IMR-90 (cell line): ENCODE measurements at regions not wholly inside any gene's neighbourhood (a gene's known extent, or its start where the extent isn't known, plus 50 kb on each side); places are given as distances from the start of the nearest gene placed in this dataset.

Source experiments
- ATAC-seq: fragments of 200-7000 bp; cut with Tn5 transposase; 2 replicates; pipeline ENCODE4 v1.9.1; 2020; ENCODE audit warnings: low read depth, mild to moderate bottlenecking, moderate library complexity
- BruUV-seq: library from RNA; stranded (reverse); fragments of 400-500 nt; replicated peaks from 2 replicates; lab custom pipeline; 2021; lab: Mats Ljungman, UMichigan
- CTCF ChIA-PET: fragments of 300-600 bp; formaldehyde crosslinking; extraction: SDS; loops from one replicate; lab custom pipeline; 2021; ENCODE audit warnings: antibody characterized with exemption; lab: Yijun Ruan, JAX
- POLR2A ChIA-PET: fragments of 300-600 bp; sonication (Branson Sonifier 250); formaldehyde crosslinking; loops from one replicate; lab custom pipeline; 2022; ENCODE audit warnings: antibody characterized with exemption; ENCODE audit not compliant: unreplicated experiment; lab: Charles Lee
- DNase-seq: peaks from one replicate; pipeline ENCODE4 v3.0.0; 2013
- H2AFZ ChIP-seq: replicated peaks from 2 replicates; pipeline ENCODE3; 2013; ENCODE audit warnings: low read length, mild to moderate bottlenecking; ENCODE audit not compliant: poor library complexity
- H2AK5ac ChIP-seq: 2 replicates; pipeline ENCODE4 v1.6.1; 2013; ENCODE audit warnings: low read depth, low read length, inconsistent platforms
- H2AK9ac ChIP-seq: replicated peaks from 2 replicates; pipeline ENCODE3; 2013; ENCODE audit warnings: mild to moderate bottlenecking, low read depth, low read length, moderate library complexity; ENCODE audit not compliant: poor library complexity
- H2BK120ac ChIP-seq: 2 replicates; pipeline ENCODE4 v1.6.1; 2013; ENCODE audit warnings: low read depth, low read length, inconsistent platforms
- H2BK15ac ChIP-seq: 3 replicates; pipeline ENCODE4 v1.6.1; 2013; ENCODE audit warnings: low read depth, low read length, inconsistent platforms
- H2BK20ac ChIP-seq: 2 replicates; pipeline ENCODE4 v1.6.1; 2013; ENCODE audit warnings: low read depth, mild to moderate bottlenecking, inconsistent platforms, low read length, moderate library complexity
- H2BK5ac ChIP-seq: 2 replicates; pipeline ENCODE4 v1.6.1; 2013; ENCODE audit warnings: mild to moderate bottlenecking, low read depth, low read length, inconsistent platforms; ENCODE audit not compliant: poor library complexity, severe bottlenecking
- H3K14ac ChIP-seq: replicated peaks from 2 replicates; pipeline ENCODE4 v1.6.1; 2013; ENCODE audit warnings: low read depth, low read length, inconsistent platforms
- H3K18ac ChIP-seq: 2 replicates; pipeline ENCODE4 v1.6.1; 2013; ENCODE audit warnings: low read depth, low read length, control low read depth
- H3K23ac ChIP-seq: 2 replicates; pipeline ENCODE4 v1.6.1; 2013; ENCODE audit warnings: low read depth, low read length, inconsistent platforms
- H3K27ac ChIP-seq: 2 replicates; pipeline ENCODE4 v1.5.1; 2013; ENCODE audit warnings: mild to moderate bottlenecking, control low read depth, low read length; ENCODE audit not compliant: insufficient read depth
- H3K27me3 ChIP-seq: 2 replicates; pipeline ENCODE4 v1.6.1; 2013; ENCODE audit warnings: low read length; ENCODE audit not compliant: control insufficient read depth, insufficient read depth
- H3K36me3 ChIP-seq: 2 replicates; pipeline ENCODE4 v1.6.1; 2013; ENCODE audit warnings: low read length, mixed read lengths; ENCODE audit not compliant: control insufficient read depth, insufficient read depth
- H3K4ac ChIP-seq: 2 replicates; pipeline ENCODE4 v1.6.1; 2013; ENCODE audit warnings: low read depth, low read length, inconsistent platforms
- H3K4me1 ChIP-seq: 2 replicates; pipeline ENCODE4 v1.6.1; 2013; ENCODE audit warnings: low read length, mixed read lengths; ENCODE audit not compliant: control insufficient read depth, insufficient read depth
- H3K4me2 ChIP-seq: 2 replicates; pipeline ENCODE4 v1.6.1; 2013; ENCODE audit warnings: low read depth, mild to moderate bottlenecking, control low read depth, low read length, moderate library complexity
- H3K4me3 ChIP-seq: 2 replicates; pipeline ENCODE4 v1.5.1; 2013; ENCODE audit warnings: low read depth, mild to moderate bottlenecking, control low read depth, low read length, moderate library complexity; ENCODE audit not compliant: insufficient read depth
- H3K56ac ChIP-seq: 2 replicates; pipeline ENCODE4 v1.6.1; 2013; ENCODE audit warnings: low read length, inconsistent platforms; ENCODE audit not compliant: insufficient read depth; ENCODE audit errors: extremely low read depth
- H3K79me1 ChIP-seq, 2 experiments: 2 replicates each; pipeline ENCODE4 v1.6.1; 2013; ENCODE audit warnings: low read length in 2 of 2, inconsistent platforms in 1 of 2, low read depth in 1 of 2
- H3K9ac ChIP-seq: 2 replicates; pipeline ENCODE4 v1.6.1; 2013; ENCODE audit warnings: low read depth, low read length, control low read depth
- H3K9me1 ChIP-seq: 2 replicates; pipeline ENCODE4 v1.6.1; 2013; ENCODE audit warnings: low read length, inconsistent platforms; ENCODE audit not compliant: insufficient read depth
- H3K9me3 ChIP-seq: 2 replicates; pipeline ENCODE4 v1.6.1; 2013; ENCODE audit warnings: low read length; ENCODE audit not compliant: control insufficient read depth, insufficient read depth
- H4K20me1 ChIP-seq: 2 replicates; pipeline ENCODE4 v1.6.1; 2013; ENCODE audit warnings: low read length, inconsistent platforms; ENCODE audit not compliant: insufficient read depth
- H4K5ac ChIP-seq: 2 replicates; pipeline ENCODE4 v1.6.1; 2013; ENCODE audit warnings: mild to moderate bottlenecking, low read depth, low read length, control low read depth
- H4K8ac ChIP-seq, 2 experiments: 2 replicates each; pipeline ENCODE4 v1.6.1; 2013; ENCODE audit warnings: low read depth in 2 of 2, low read length in 2 of 2, control low read depth in 1 of 2, inconsistent platforms in 1 of 2
- H4K91ac ChIP-seq: 2 replicates; pipeline ENCODE4 v1.6.1; 2013; ENCODE audit warnings: low read depth, low read length, inconsistent platforms; ENCODE audit not compliant: insufficient read depth
- BHLHE40 ChIP-seq: fragments of 150-350 bp; IDR thresholded peaks from 2 replicates; pipeline ENCODE4 v1.6.1; 2016; ENCODE audit warnings: mild to moderate bottlenecking, low read depth, low read length
- CEBPB ChIP-seq: IDR thresholded peaks from 2 replicates; pipeline ENCODE4 v1.6.1; 2012; ENCODE audit warnings: low read depth, low read length, improper control_type of control experiment
- CHD1 ChIP-seq: IDR thresholded peaks from 2 replicates; pipeline ENCODE4 v1.6.1; 2012; ENCODE audit warnings: low read depth, low read length, improper control_type of control experiment
- MAFK ChIP-seq: IDR thresholded peaks from 2 replicates; pipeline ENCODE4 v1.6.1; 2012; ENCODE audit warnings: low read depth, low read length, improper control_type of control experiment
- MAZ ChIP-seq: IDR thresholded peaks from 2 replicates; pipeline ENCODE4 v1.6.1; 2012; ENCODE audit warnings: low read depth, mild to moderate bottlenecking, low read length, improper control_type of control experiment, moderate library complexity, borderline replicate concordance
- NFE2L2 ChIP-seq: fragments of 150-350 bp; IDR thresholded peaks from 2 replicates; pipeline ENCODE4 v1.6.1; 2016; ENCODE audit warnings: low read depth, mild to moderate bottlenecking, low read length
- RAD21 ChIP-seq: IDR thresholded peaks from 2 replicates; pipeline ENCODE4 v1.6.1; 2012; ENCODE audit warnings: low read length, improper control_type of control experiment
- RCOR1 ChIP-seq: IDR thresholded peaks from 2 replicates; pipeline ENCODE4 v1.6.1; 2012; ENCODE audit warnings: mild to moderate bottlenecking, low read length, improper control_type of control experiment; ENCODE audit not compliant: insufficient replicate concordance
- RFX5 ChIP-seq: IDR thresholded peaks from 2 replicates; pipeline ENCODE4 v1.8.0; 2012; ENCODE audit warnings: low read depth, mild to moderate bottlenecking, low read length, moderate library complexity
- WGBS, 2 experiments: methylation state at CpG; one replicate each; pipeline versions ENCODE4 v1.1.5 to v1.1.7; 2013; ENCODE audit warnings: missing lambda C conversion rate in 2 of 2; ENCODE audit not compliant: insufficient read length in 1 of 2; ENCODE audit errors: extremely low coverage in 2 of 2; 5-methylcytosine and 5-hydroxymethylcytosine counted together
- dilution Hi-C: fragments of 300-500 bp; cut with HindIII; formaldehyde crosslinking; loops from one replicate; pipeline ENCODE4 v1.14.3; 2018; ENCODE audit warnings: low sequenced_read_pairs; ENCODE audit not compliant: unreplicated experiment
- in situ Hi-C: fragments of 300-500 bp; cut with MboI; formaldehyde crosslinking; loops from 3 replicates; pipeline ENCODE4 v1.14.3; 2019; ENCODE audit warnings: low sequenced_read_pairs, inconsistent platforms, mixed read lengths
- intact Hi-C: fragments of 100-400 bp; cut with micrococcal nuclease; formaldehyde crosslinking; loops from 2 replicates; pipeline ENCODE4 v1.10.0; 2022
- TF ChIP-seq, protein P1 (sequence below): conservative IDR thresholded peaks from 2 replicates; pipeline ENCODE4 v1.5.1; 2012; ENCODE audit warnings: mild to moderate bottlenecking, low read depth, low read length, improper control_type of control experiment
- TF ChIP-seq, protein P2 (sequence below): fragments of 150-350 bp; IDR thresholded peaks from 2 replicates; pipeline ENCODE4 v1.6.1; 2016; ENCODE audit warnings: low read depth, mild to moderate bottlenecking, low read length, moderate library complexity, borderline replicate concordance
- TF ChIP-seq, protein P3 (sequence below): fragments of 150-350 bp; IDR thresholded peaks from 2 replicates; pipeline ENCODE4 v1.6.1; 2017; ENCODE audit warnings: mild to moderate bottlenecking, antibody characterized with exemption, low read length, low read depth

DNA sequence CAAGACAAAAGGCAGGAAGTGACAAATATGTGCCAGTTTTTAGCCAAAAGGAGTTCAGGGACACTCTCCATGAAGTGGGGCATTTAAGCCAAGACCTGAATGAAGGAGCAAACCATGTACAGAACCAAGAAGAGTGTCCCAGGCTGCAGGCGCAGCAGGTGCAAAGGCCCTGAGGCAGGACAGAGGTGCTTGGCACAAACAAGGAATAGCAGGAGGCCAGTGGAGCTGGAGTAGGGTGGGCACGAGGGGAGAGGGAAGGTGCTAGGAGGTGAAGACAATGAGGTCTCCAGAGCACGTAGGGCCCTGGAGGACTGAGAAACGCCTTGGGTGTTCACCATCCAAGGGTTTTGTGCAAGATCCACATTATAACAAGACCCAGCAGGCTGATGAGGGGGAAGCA lies 474.1 kb downstream of the MN1 start:
- Histone ChIP-seq H2BK20ac (no peak overlapping the region), H3K27me3 (peaks cover 42% of the 10 kb centered on the region), H2AFZ (no peak overlapping the region), H3K27ac (no peak overlapping the region), H4K91ac (no peak overlapping the region), H4K8ac (no peak overlapping the region), H2AK5ac (no peak overlapping the region), H3K9me3 (no peaks in the 10 kb centered on the region), H3K9ac (no peak overlapping the region), H4K5ac (no peak overlapping the region), H2BK5ac (no peak overlapping the region), H3K14ac (no peak overlapping the region), H3K56ac (no peak overlapping the region), H3K4me3 (no peak overlapping the region), H3K18ac (no peak overlapping the region), H3K4me2 (no peak overlapping the region), H3K4me1 (no peaks in the 10 kb centered on the region), H3K79me1 (no peaks in the 10 kb centered on the region), H2BK120ac (no peak overlapping the region), H3K4ac (no peak overlapping the region), H2BK15ac (no peak overlapping the region), H4K20me1 (no peaks in the 10 kb centered on the region), H2AK9ac (peak overlapping the region; percentile 58), H3K23ac (no peak overlapping the region), H3K36me3 (no peaks in the 10 kb centered on the region), H3K9me1 (no peaks in the 10 kb centered on the region)
- WGBS, 2 experiments = no CpG with 5 or more reads among the region's 4 CpGs
- BruUV-seq = no TSS peak
- DNase-seq (no peak), ATAC-seq (no peak)
- intact Hi-C loops (no loop called here), in situ Hi-C loops (no loop called here), dilution Hi-C loops (no loop called here)
- TF ChIP-seq MAFK (no peak), BHLHE40 (no peak), CEBPB (no peak), MAZ (no peak), CHD1 (no peak), RAD21 (no peak), NFE2L2 (no peak), RCOR1 (no peak), RFX5 (no peak)
- TF ChIP-seq, protein P1, sequence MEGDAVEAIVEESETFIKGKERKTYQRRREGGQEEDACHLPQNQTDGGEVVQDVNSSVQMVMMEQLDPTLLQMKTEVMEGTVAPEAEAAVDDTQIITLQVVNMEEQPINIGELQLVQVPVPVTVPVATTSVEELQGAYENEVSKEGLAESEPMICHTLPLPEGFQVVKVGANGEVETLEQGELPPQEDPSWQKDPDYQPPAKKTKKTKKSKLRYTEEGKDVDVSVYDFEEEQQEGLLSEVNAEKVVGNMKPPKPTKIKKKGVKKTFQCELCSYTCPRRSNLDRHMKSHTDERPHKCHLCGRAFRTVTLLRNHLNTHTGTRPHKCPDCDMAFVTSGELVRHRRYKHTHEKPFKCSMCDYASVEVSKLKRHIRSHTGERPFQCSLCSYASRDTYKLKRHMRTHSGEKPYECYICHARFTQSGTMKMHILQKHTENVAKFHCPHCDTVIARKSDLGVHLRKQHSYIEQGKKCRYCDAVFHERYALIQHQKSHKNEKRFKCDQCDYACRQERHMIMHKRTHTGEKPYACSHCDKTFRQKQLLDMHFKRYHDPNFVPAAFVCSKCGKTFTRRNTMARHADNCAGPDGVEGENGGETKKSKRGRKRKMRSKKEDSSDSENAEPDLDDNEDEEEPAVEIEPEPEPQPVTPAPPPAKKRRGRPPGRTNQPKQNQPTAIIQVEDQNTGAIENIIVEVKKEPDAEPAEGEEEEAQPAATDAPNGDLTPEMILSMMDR = no peak
- TF ChIP-seq, protein P2, sequence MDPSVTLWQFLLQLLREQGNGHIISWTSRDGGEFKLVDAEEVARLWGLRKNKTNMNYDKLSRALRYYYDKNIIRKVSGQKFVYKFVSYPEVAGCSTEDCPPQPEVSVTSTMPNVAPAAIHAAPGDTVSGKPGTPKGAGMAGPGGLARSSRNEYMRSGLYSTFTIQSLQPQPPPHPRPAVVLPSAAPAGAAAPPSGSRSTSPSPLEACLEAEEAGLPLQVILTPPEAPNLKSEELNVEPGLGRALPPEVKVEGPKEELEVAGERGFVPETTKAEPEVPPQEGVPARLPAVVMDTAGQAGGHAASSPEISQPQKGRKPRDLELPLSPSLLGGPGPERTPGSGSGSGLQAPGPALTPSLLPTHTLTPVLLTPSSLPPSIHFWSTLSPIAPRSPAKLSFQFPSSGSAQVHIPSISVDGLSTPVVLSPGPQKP = no peak
- TF ChIP-seq, protein P3, sequence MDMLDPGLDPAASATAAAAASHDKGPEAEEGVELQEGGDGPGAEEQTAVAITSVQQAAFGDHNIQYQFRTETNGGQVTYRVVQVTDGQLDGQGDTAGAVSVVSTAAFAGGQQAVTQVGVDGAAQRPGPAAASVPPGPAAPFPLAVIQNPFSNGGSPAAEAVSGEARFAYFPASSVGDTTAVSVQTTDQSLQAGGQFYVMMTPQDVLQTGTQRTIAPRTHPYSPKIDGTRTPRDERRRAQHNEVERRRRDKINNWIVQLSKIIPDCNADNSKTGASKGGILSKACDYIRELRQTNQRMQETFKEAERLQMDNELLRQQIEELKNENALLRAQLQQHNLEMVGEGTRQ = no peak
- POLR2A ChIA-PET = no interaction called here
- CTCF ChIA-PET = no interaction called here
